ENCODE measurements at regions not wholly inside any gene's neighbourhood (a gene's known extent, or its start where the extent isn't known, plus 50 kb on each side); places are given as distances from the start of the nearest gene placed in this dataset.

GRCh38 chr5:158300256-158300655 lies 441.3 kb upstream of the CLINT1 start:
- TF ChIP-seq POLR2A (IDR thresholded peaks at IDR 0.05), result no peak
- TF ChIP-seq CTCF (IDR thresholded peaks at IDR 0.05), result no peak
